Activated T-helper 2 cell treated with anti-CD3 and anti-CD28 coated beads, Interferon-gamma antibody, Interleukin-2, Interleukin-4, amounts not matched to agents 10 μg/mL and 5 μg/mL and 100 μg/mL, durations not matched to agents 14 hours and 24 hours and 36 hours (primary cell): ENCODE measurements at regions not wholly inside any gene's neighbourhood (a gene's known extent, or its start where the extent isn't known, plus 50 kb on each side); places are given as distances from the start of the nearest gene placed in this dataset.

ENCODE experiments used
- DNase-seq: peaks from one replicate; pipeline ENCODE4 v3.0.0; 2021; ENCODE audit warnings: low spot score
- H3K27ac Mint-ChIP-seq: one replicate; pipeline ENCODE4 v1.8.0; 2021; ENCODE audit warnings: mixed read lengths
- H3K27me3 Mint-ChIP-seq: one replicate; pipeline ENCODE4 v1.8.0; 2021; ENCODE audit warnings: low read depth, mixed read lengths
- H3K36me3 Mint-ChIP-seq: one replicate; pipeline ENCODE4 v1.8.0; 2021; ENCODE audit warnings: low read depth, mixed read lengths
- H3K4me1 Mint-ChIP-seq: one replicate; pipeline ENCODE4 v1.8.0; 2021; ENCODE audit warnings: low read depth, mixed read lengths
- H3K4me3 Mint-ChIP-seq: one replicate; pipeline ENCODE4 v1.8.0; 2021; ENCODE audit warnings: low read depth, mild to moderate bottlenecking, moderate library complexity, mixed read lengths
- H3K9me3 Mint-ChIP-seq: one replicate; pipeline ENCODE4 v1.8.0; 2021; ENCODE audit warnings: mixed read lengths
- intact Hi-C: fragments of 100-400 bp; cut with micrococcal nuclease; formaldehyde crosslinking; loops from one replicate; pipeline ENCODE4 v1.15.1; 2023

GRCh38 chr2:57111531-57111930 is 927.7 kb downstream of the CCDC85A start:
- Mint-ChIP-seq H3K4me1 (no peaks in the 10 kb centered on the region), H3K27me3 (no peaks in the 10 kb centered on the region)
- intact Hi-C loops = no loop called here

GRCh38 chr2:57119141-57119540 is 927.5 kb upstream of the VRK2 start:
- Mint-ChIP-seq H3K27me3 (no peaks in the 10 kb centered on the region), H3K27ac (no peak overlapping the region), H3K4me3 (no peak overlapping the region), H3K9me3 (peaks cover 22% of the 10 kb centered on the region), H3K4me1 (no peaks in the 10 kb centered on the region), H3K36me3 (no peaks in the 10 kb centered on the region)
- DNase-seq = no peak
- intact Hi-C loops = no loop called here

More at GRCh38 chr2:57111531-57111930, 927.7 kb downstream of the CCDC85A start:
- no peaks in the 10 kb centered on the region for H3K36me3 Mint-ChIP-seq
- no peak overlapping the region for H3K27ac Mint-ChIP-seq
- no peak for DNase-seq
- no peak overlapping the region for H3K4me3 Mint-ChIP-seq
- peaks cover 29% of the 10 kb centered on the region for H3K9me3 Mint-ChIP-seq

GRCh38 chr2:57126410-57126809 is 920.2 kb upstream of the VRK2 start:
- H3K4me3 Mint-ChIP-seq = no peak overlapping the region
- no peaks in the 10 kb centered on the region for H3K36me3 Mint-ChIP-seq
- no peaks in the 10 kb centered on the region for H3K4me1 Mint-ChIP-seq
- H3K27ac Mint-ChIP-seq = no peak overlapping the region
- intact Hi-C loops = no loop called here
- H3K27me3 Mint-ChIP-seq = no peaks in the 10 kb centered on the region
- peaks cover 20% of the 10 kb centered on the region for H3K9me3 Mint-ChIP-seq
- no peak for DNase-seq

GRCh38 chr2:57139179-57139578 is 907.4 kb upstream of the VRK2 start:
- intact Hi-C loops = no loop called here
- H3K4me3 Mint-ChIP-seq = no peak overlapping the region
- H3K27me3 Mint-ChIP-seq = no peaks in the 10 kb centered on the region
- DNase-seq = no peak
- no peaks in the 10 kb centered on the region for H3K36me3 Mint-ChIP-seq
- no peak overlapping the region for H3K27ac Mint-ChIP-seq
- no peaks in the 10 kb centered on the region for H3K4me1 Mint-ChIP-seq
- H3K9me3 Mint-ChIP-seq = peaks cover 14% of the 10 kb centered on the region

GRCh38 chr2:57141269-57141668 is 905.3 kb upstream of the VRK2 start:
- no peak for DNase-seq
- Mint-ChIP-seq H3K36me3 (no peaks in the 10 kb centered on the region), H3K4me1 (no peaks in the 10 kb centered on the region), H3K27me3 (no peaks in the 10 kb centered on the region), H3K4me3 (no peak overlapping the region), H3K27ac (no peak overlapping the region), H3K9me3 (peaks cover 20% of the 10 kb centered on the region)
- intact Hi-C loops = no loop called here

GRCh38 chr2:57146951-57147350 is 899.7 kb upstream of the VRK2 start:
- H3K27ac Mint-ChIP-seq = no peak overlapping the region
- intact Hi-C loops = no loop called here
- DNase-seq = no peak
- no peaks in the 10 kb centered on the region for H3K27me3 Mint-ChIP-seq
- H3K4me1 Mint-ChIP-seq = no peaks in the 10 kb centered on the region
- no peak overlapping the region for H3K4me3 Mint-ChIP-seq
- no peaks in the 10 kb centered on the region for H3K36me3 Mint-ChIP-seq
- peaks cover 60% of the 10 kb centered on the region for H3K9me3 Mint-ChIP-seq

- Mint-ChIP-seq H3K27ac (no peak overlapping the region), H3K9me3 (peaks cover 26% of the 10 kb centered on the region), H3K4me3 (no peak overlapping the region), H3K4me1 (no peaks in the 10 kb centered on the region), H3K36me3 (no peaks in the 10 kb centered on the region), H3K27me3 (no peaks in the 10 kb centered on the region)
- no peak for DNase-seq
- intact Hi-C loops = no loop called here
These were observed 890.2 kb upstream of the VRK2 start for GRCh38 chr2:57156231-57156924.

GRCh38 chr2:57160976-57161375 is 885.6 kb upstream of the VRK2 start:
- Mint-ChIP-seq H3K4me1 (no peaks in the 10 kb centered on the region), H3K4me3 (no peak overlapping the region)
- intact Hi-C loops = no loop called here

GRCh38 chr2:57177176-57177575 is 869.4 kb upstream of the VRK2 start:
- peaks cover 15% of the 10 kb centered on the region for H3K9me3 Mint-ChIP-seq
- intact Hi-C loops = no loop called here
- no peak overlapping the region for H3K4me3 Mint-ChIP-seq
- no peaks in the 10 kb centered on the region for H3K4me1 Mint-ChIP-seq
- no peaks in the 10 kb centered on the region for H3K27me3 Mint-ChIP-seq
- DNase-seq = no peak
- H3K27ac Mint-ChIP-seq = no peak overlapping the region
- H3K36me3 Mint-ChIP-seq = no peaks in the 10 kb centered on the region

More at GRCh38 chr2:57160976-57161375, 885.6 kb upstream of the VRK2 start:
- H3K27me3 Mint-ChIP-seq = no peaks in the 10 kb centered on the region
- no peaks in the 10 kb centered on the region for H3K36me3 Mint-ChIP-seq
- no peak overlapping the region for H3K27ac Mint-ChIP-seq
- DNase-seq = no peak
- H3K9me3 Mint-ChIP-seq = peaks cover 28% of the 10 kb centered on the region

- Mint-ChIP-seq H3K27me3 (no peaks in the 10 kb centered on the region), H3K9me3 (peaks cover 7% of the 10 kb centered on the region), H3K4me3 (no peak overlapping the region), H3K36me3 (no peaks in the 10 kb centered on the region), H3K27ac (no peak overlapping the region), H3K4me1 (no peaks in the 10 kb centered on the region)
- intact Hi-C loops = no loop called here
- DNase-seq = no peak
These were observed 866.5 kb upstream of the VRK2 start for GRCh38 chr2:57180042-57180567.

- no peak for DNase-seq
- Mint-ChIP-seq H3K27me3 (no peaks in the 10 kb centered on the region), H3K27ac (no peak overlapping the region), H3K9me3 (peaks cover 11% of the 10 kb centered on the region), H3K4me3 (no peak overlapping the region), H3K4me1 (no peaks in the 10 kb centered on the region), H3K36me3 (no peaks in the 10 kb centered on the region)
- intact Hi-C loops = no loop called here
These were observed 865.9 kb upstream of the VRK2 start for GRCh38 chr2:57180678-57181077.

GRCh38 chr2:57181315-57182038 is 865.1 kb upstream of the VRK2 start:
- H3K36me3 Mint-ChIP-seq = no peaks in the 10 kb centered on the region
- H3K27me3 Mint-ChIP-seq = no peaks in the 10 kb centered on the region
- H3K9me3 Mint-ChIP-seq = peaks cover 15% of the 10 kb centered on the region
- H3K4me1 Mint-ChIP-seq = no peaks in the 10 kb centered on the region
- no peak for DNase-seq
- intact Hi-C loops = no loop called here
- H3K27ac Mint-ChIP-seq = no peak overlapping the region
- H3K4me3 Mint-ChIP-seq = no peak overlapping the region

GRCh38 chr2:57182916-57183315 is 863.7 kb upstream of the VRK2 start:
- intact Hi-C loops = no loop called here
- Mint-ChIP-seq H3K36me3 (no peaks in the 10 kb centered on the region), H3K4me1 (no peaks in the 10 kb centered on the region), H3K27ac (no peak overlapping the region), H3K9me3 (peaks cover 15% of the 10 kb centered on the region), H3K4me3 (no peak overlapping the region), H3K27me3 (no peaks in the 10 kb centered on the region)
- no peak for DNase-seq
